Globus pallidus (tissue), 1 donor: ENCODE measurements at regions not wholly inside any gene's neighbourhood (a gene's known extent, or its start where the extent isn't known, plus 50 kb on each side); places are given as distances from the start of the nearest gene placed in this dataset.
"Not testable (repeated sequence)": the region's sequence is repeated elsewhere in the genome, so short reads cannot be mapped to it uniquely, and the experiment has no call there.

Experiments
- DNase-seq: peaks from one replicate; pipeline ENCODE4 v3.0.0-alpha.2; 2015; ENCODE audit warnings: low spot score

- not testable (repeated sequence) for DNase-seq
Observed at GRCh38 chr12:131214936-131215335, 261.2 kb downstream of the ADGRD1 start.

- not testable (repeated sequence) for DNase-seq
Observed at GRCh38 chr12:131216587-131216986, 262.9 kb downstream of the ADGRD1 start.

- DNase-seq, result no peak
Observed at GRCh38 chr12:131217024-131217586, 263.4 kb downstream of the ADGRD1 start.

- DNase-seq, result no peak
Observed at GRCh38 chr12:131218026-131218922, 264.6 kb downstream of the ADGRD1 start.

GRCh38 chr12:131218923-131219669 lies 265.4 kb downstream of the ADGRD1 start:
- DNase-seq, result no peak

GRCh38 chr12:131219670-131220330 lies 266.1 kb downstream of the ADGRD1 start:
- no peak for DNase-seq

- no peak for DNase-seq
Observed at GRCh38 chr12:131220331-131220685, 266.6 kb downstream of the ADGRD1 start.

GRCh38 chr12:131221061-131221956 lies 267.6 kb downstream of the ADGRD1 start:
- no peak for DNase-seq

GRCh38 chr12:131221957-131222328 lies 268.2 kb downstream of the ADGRD1 start:
- no peak for DNase-seq

GRCh38 chr12:131222329-131223139 lies 268.8 kb downstream of the ADGRD1 start:
- no peak for DNase-seq

GRCh38 chr12:131223171-131223761 lies 269.6 kb downstream of the ADGRD1 start:
- DNase-seq, result no peak

GRCh38 chr12:131223791-131224225 lies 270.1 kb downstream of the ADGRD1 start:
- DNase-seq, result no peak

GRCh38 chr12:131224226-131225065 lies 270.7 kb downstream of the ADGRD1 start:
- not testable (repeated sequence) for DNase-seq

- DNase-seq, result not testable (repeated sequence)
Observed at GRCh38 chr12:131225066-131225380, 271.3 kb downstream of the ADGRD1 start.

GRCh38 chr12:131226345-131227265 lies 272.9 kb downstream of the ADGRD1 start:
- no peak for DNase-seq

- DNase-seq, result not testable (repeated sequence)
Observed at GRCh38 chr12:131227641-131228040, 273.9 kb downstream of the ADGRD1 start.

GRCh38 chr12:131229079-131229425 lies 275.3 kb downstream of the ADGRD1 start:
- DNase-seq, result not testable (repeated sequence)
